ENCODE measurements at regions not wholly inside any gene's neighbourhood (a gene's known extent, or its start where the extent isn't known, plus 50 kb on each side); places are given as distances from the start of the nearest gene placed in this dataset.

DNA sequence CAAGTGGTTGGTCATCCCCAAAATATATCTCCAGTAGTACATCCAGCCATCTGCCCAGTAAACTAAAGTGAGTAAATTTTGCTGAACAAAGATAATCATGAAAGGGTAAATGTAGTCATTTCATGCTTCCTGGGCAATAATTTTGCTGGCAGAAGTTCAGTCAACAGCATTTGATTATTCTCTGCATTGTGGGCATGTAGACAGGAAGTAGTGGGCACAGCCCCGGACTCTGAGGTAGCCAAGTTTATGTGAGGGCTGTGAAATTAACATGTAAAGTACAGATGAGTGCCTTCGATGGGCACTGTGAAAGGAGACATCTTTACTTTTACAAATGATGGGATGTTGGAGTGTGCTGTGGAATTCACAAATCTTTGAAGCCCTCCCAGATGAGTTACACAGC lies 312.2 kb upstream of the MTNR1B start:
- no peak overlapping the region for H3K14ac ChIP-seq (ENCODE audit: insufficient read depth, low read length)
- no peak overlapping the region for H3K27ac ChIP-seq (ENCODE audit: insufficient read length, low read depth, low read length)
- no peak overlapping the region for H2BK20ac ChIP-seq (ENCODE audit: low read depth, low read length, poor library complexity, severe bottlenecking)
- H2AK5ac ChIP-seq (ENCODE audit: insufficient read length, low read length), result no peak overlapping the region
- Mint-ChIP-seq H3K4me1 (no peaks in the 10 kb centered on the region), H3K9me3 (no peaks in the 10 kb centered on the region), H3K27me3 (ENCODE audit: low read depth) (no peaks in the 10 kb centered on the region), H3K4me3 (no peak overlapping the region), H3K27ac (no peak overlapping the region), H3K36me3 (ENCODE audit: insufficient read depth in 1 of 3, low read depth in 3 of 3) (no peaks in the 10 kb centered on the region)
- H4K5ac ChIP-seq (ENCODE audit: insufficient read length, low read depth, low read length), result no peak overlapping the region
- H3T11ph ChIP-seq (ENCODE audit: low read length), result no peak overlapping the region
- TF ChIP-seq, protein P1, sequence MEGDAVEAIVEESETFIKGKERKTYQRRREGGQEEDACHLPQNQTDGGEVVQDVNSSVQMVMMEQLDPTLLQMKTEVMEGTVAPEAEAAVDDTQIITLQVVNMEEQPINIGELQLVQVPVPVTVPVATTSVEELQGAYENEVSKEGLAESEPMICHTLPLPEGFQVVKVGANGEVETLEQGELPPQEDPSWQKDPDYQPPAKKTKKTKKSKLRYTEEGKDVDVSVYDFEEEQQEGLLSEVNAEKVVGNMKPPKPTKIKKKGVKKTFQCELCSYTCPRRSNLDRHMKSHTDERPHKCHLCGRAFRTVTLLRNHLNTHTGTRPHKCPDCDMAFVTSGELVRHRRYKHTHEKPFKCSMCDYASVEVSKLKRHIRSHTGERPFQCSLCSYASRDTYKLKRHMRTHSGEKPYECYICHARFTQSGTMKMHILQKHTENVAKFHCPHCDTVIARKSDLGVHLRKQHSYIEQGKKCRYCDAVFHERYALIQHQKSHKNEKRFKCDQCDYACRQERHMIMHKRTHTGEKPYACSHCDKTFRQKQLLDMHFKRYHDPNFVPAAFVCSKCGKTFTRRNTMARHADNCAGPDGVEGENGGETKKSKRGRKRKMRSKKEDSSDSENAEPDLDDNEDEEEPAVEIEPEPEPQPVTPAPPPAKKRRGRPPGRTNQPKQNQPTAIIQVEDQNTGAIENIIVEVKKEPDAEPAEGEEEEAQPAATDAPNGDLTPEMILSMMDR (conservative IDR thresholded peaks at IDR 0.05), result no peak
- H3K27me3 ChIP-seq (ENCODE audit: insufficient read depth, low read length), result no peaks in the 10 kb centered on the region
- no peak overlapping the region for H3K4ac ChIP-seq (ENCODE audit: low read depth, low read length)
- no peaks in the 10 kb centered on the region for H3K23me2 ChIP-seq (ENCODE audit: insufficient read length, low read depth, low read length, poor library complexity, severe bottlenecking)
- no peak overlapping the region for H3K4me2 ChIP-seq (ENCODE audit: insufficient read depth, insufficient read length, low read length)
- H2BK120ac ChIP-seq (ENCODE audit: low read depth, low read length, poor library complexity, severe bottlenecking), result no peak overlapping the region
- no peak overlapping the region for H3K23ac ChIP-seq (ENCODE audit: insufficient read length, low read depth, low read length)
- WGBS (ENCODE audit: extremely low coverage, insufficient read length, low lambda C conversion rate), result no CpG with 5 or more reads among the region's 2 CpGs
- no peaks in the 10 kb centered on the region for H4K20me1 ChIP-seq (ENCODE audit: control insufficient read depth, insufficient read depth, insufficient read length)
- H3K9me3 ChIP-seq (ENCODE audit: control insufficient read depth, low read depth, low read length), result no peaks in the 10 kb centered on the region
- H3K56ac ChIP-seq (ENCODE audit: insufficient read length, low read depth, low read length), result no peak overlapping the region
- H3K9ac ChIP-seq (ENCODE audit: extremely low read depth, insufficient read length, low read length), result no peak overlapping the region
- no peak overlapping the region for H2BK12ac ChIP-seq (ENCODE audit: insufficient read length, low read depth, low read length)
- no peak overlapping the region for H3K18ac ChIP-seq (ENCODE audit: insufficient read length, low read depth, low read length)
- no peak overlapping the region for H4K8ac ChIP-seq (replicated peaks; ENCODE audit: insufficient read length, low read depth, low read length)
- H3K79me1 ChIP-seq (ENCODE audit: insufficient read depth, low read depth, low read length, poor library complexity, severe bottlenecking), result no peaks in the 10 kb centered on the region
- H2BK15ac ChIP-seq (ENCODE audit: low read depth, low read length), result no peak overlapping the region
- no peak for DNase-seq
- no peak overlapping the region for H4K91ac ChIP-seq (ENCODE audit: insufficient read length, low read depth, low read length)
- H2BK5ac ChIP-seq (ENCODE audit: insufficient read length, low read length), result no peak overlapping the region
- no peak overlapping the region for H2AFZ ChIP-seq (ENCODE audit: low read length)
- H3K79me2 ChIP-seq (ENCODE audit: insufficient read depth, low read length), result no peaks in the 10 kb centered on the region
- H3K4me1 ChIP-seq (ENCODE audit: insufficient read depth, low read length), result no peaks in the 10 kb centered on the region
